NCI-H2107 treated with DMSO at 0.1 percent for 48 hours (cell line): ENCODE measurements at regions not wholly inside any gene's neighbourhood (a gene's known extent, or its start where the extent isn't known, plus 50 kb on each side); places are given as distances from the start of the nearest gene placed in this dataset.

Source experiments
- DNase-seq: peaks from one replicate; lab custom pipeline; 2025; ENCODE audit not compliant: unreplicated experiment; lab: John Stamatoyannopoulos, UW

DNA sequence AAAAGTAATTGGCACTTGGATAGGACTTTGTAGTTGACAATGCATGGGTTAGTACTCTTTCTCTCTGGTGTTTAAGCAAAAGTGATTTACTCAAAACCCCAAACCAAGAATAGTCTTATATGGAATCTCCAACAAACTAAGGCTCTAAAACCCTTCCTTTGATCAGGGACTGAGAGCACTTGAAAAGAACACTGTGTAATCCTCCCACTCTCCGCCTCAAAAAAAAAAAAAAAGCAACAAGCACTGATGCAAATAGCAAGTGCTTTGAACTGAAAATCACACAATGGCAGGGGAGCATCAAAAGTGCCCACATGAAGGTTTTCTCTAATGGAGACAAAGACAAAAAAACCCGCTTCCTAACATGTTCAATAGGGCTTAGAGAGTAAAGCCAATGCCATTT lies 467.9 kb upstream of the AUTS2 start:
- no peak for DNase-seq

DNA sequence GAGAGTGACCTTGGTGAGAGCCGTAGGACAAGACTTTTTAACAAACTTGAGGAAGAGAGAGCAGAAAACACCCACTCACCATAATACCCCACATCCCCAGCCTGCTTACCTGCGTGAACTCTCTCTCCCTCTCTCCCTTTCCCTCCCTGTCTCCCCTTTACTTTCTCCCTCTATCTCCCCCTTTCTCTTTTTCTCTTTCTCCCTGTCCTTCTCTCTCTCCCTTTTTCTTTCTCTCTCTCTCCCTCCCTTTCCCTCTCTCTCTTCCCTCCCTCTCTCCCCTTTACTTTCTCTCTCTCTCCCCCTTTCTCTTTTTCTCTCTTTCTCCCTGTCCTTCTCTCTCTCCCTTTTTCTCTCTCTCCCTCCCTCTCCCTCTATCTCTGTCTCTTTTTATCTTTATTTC lies 464.0 kb upstream of the AUTS2 start:
- DNase-seq: no peak

DNA sequence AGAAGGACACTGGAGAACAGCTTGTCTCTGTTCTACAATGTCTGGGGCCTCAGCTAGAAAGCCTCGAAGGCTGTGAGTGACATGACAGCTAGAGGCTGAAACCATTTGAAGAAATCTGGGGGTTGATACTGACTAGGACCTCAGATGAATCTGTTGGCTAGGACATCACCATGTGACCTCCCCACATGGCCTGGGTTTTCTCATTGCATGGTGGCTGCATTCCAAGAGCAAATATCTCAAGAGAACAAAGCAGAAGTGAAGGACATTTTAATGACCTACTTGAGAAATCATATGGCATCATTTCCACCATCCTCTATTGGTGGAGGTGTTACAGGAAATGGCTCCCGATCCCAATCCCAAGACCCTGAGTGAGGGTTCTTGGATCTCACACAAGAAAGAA lies 450.6 kb upstream of the AUTS2 start:
- DNase-seq: no peak

DNA sequence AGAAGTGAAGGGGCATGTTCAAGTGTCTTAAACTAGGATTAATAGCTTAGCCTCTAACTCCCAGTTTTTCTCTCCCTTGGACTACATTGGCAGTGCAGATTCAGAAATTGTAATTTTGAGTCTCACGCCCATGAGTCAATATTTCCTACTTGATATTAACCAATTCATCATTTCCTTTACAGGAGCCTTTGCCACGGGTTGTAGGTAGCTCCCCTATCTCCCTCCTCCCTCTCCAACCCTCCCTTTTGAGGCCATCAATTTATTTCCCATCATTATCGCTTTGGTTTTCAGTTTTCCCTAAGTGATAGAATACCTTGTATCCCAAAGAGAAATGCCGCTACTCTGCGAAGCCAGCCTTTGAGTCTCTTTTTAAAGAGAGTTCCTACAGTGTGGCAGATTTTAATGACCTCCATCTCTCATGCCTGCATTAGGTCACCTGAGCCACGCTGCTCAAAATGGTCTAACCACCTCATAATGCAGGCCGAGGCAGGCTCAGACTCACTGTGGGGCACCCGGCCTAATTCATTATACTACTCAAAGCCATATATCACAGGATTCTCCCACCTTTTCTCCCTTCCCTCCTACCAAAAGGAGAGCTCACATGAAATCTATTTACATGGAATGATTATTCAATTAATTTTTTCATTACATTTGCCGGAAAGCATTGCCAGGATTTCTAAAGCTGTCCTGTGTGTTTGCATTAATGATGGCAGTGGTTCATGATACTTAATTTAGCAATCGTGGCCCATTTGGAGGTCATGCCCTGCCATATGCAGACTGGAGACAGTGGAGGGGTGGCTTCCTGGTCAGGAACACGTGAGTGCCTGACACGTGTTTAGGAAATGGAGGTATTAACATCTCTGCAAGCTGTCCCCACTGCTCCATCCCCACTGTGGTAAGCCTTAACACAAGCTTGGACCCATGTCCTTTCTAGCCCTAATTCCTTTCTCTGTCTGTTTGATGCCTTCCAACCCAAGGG lies 448.2 kb upstream of the AUTS2 start:
- no peak for DNase-seq

DNA sequence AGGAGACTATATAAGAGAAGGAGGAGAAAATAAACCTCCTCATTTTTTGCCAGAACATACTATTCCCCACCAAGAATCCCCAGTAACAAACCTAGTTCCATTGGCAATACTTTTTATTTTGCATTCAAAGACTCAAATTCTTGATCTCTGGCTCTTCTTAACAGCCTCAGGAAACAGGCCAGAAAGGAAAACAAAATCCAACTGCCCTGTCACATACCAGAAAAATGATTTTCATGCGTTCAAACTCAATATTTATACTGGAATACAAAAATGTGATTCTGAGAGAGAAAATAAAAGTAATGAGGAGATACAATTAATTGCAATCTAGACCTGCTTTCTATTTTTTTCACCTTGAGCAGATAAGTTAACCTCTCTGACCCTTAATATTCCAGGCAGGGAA lies 435.9 kb upstream of the AUTS2 start:
- DNase-seq: no peak

DNA sequence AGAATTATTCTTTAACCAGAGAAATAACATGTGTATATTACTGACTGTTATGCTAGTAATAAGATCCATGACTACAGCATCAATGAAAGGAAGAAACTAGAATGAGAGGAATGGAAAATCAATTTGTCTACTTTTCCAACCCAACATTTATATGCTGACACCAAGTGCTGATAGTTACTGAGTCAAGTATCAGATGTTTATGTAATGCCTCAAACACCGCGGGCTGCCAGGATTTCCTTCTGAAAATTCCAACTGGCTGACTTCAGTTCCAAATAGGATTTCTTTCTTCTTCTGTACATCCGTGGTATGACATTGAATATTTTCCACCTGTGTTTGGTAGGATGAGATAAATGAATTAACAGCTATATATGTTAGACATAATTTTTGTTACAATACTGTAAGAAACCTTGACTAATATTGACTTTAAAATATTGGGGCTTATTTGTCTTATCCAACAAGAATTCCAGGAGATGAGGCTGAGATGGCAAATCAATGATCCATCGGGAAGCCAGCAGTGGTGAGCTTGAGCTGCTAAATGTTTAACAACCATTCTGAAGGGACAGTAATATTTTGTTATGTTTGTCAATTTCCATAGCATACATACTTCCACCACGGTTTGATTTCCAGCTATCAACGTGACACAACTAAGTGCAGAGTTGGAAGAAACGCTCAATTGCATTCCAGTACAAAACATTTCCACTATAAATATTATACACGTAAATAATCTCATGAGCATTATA lies 435.2 kb upstream of the AUTS2 start:
- DNase-seq: no peak

DNA sequence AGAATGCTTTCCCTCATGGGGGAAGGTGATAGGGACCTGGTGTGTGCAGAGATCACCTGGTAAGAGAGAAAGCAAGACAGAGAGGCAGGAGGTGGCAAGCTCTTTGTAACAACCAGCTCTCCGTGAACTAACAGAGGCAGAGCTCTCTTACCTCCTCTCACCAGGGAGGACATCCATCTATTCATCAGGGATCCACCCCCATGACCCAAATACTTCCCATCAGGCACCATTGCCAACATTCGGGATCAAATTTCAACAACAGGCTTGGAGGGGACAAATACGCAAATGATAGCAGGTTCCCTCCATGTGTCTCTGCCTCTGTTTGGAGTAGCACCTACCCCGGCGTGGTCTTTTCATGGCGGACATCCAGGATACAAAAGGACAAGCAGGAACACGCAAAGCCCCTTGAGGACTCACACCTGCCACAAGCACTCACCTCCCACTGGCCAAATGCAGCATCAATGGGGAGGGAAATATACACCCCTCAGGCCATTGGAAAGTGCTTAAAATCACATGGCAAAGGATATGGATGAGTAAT lies 431.2 kb upstream of the AUTS2 start:
- peak; percentile 96 for DNase-seq

DNA sequence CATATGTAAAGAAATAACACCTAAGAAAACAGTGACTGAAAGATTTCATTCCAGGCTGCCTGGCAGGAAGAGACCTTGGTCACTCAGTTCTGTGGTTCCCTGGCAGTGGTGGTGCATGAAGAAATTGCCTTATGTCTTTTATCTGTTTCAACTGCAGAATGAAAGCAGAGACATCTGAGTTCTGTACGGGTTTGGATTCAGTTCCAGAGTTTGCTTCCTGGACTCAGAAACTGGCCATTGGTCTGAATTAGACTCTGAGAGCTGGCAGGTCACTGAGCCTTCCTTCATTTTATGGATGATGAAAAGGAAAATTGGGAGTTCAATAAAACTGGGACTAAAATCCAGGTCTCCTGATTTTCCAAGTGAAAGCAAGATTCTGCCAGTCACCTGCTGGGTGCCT lies 428.9 kb upstream of the AUTS2 start:
- DNase-seq: no peak

DNA sequence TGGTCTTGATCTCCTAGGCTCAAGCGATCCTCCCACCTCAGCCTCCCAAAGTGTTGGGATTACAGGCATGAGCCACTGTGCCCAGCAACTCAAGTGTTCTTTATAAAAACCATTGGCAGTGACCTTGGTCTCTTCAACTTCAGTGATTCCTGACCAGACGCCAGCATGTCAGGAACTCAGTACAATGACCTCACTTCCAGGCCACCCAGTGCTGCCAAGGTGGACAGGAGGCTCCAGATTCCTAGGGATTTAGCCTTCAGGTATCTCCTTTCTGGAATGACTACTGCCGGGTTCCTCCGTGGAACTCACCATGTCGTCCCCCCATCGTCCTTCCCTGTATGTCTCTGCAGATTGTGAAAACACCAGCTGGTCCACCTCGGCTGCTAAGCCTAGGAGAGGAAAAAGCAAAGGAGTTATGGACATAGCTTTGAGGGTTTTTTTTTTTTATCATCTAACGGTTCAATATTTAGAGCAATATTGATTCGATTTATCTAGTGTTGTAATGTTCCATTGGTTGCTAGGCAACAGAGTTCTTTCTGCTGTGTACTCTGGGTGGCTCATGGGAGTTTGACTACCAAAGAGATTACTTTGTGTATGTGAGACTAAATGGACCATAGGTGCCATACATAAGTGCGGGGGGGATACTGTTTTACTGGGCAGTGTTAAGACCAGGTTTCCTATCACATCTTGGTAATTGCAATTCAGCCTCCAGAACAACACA lies 425.8 kb upstream of the AUTS2 start:
- no peak for DNase-seq

DNA sequence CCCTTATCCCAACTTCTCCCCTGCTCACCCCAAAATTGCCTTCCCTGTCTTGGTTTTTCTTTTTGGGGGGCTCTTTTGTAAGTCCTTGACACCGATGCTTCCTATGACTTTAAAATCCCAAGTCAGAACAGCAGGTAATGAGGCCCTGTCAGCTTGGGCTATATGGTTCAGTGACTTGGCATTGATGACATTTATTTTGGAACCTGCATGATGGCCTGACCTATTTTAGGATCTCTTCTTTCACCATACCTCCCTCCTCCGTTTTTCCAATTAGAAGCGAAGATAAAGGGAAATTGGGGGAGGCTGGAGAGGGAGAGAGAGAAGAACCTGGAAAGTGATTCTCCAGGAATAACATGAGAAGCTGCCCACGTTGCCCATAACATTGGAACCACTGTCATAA lies 424.9 kb upstream of the AUTS2 start:
- DNase-seq: no peak

DNA sequence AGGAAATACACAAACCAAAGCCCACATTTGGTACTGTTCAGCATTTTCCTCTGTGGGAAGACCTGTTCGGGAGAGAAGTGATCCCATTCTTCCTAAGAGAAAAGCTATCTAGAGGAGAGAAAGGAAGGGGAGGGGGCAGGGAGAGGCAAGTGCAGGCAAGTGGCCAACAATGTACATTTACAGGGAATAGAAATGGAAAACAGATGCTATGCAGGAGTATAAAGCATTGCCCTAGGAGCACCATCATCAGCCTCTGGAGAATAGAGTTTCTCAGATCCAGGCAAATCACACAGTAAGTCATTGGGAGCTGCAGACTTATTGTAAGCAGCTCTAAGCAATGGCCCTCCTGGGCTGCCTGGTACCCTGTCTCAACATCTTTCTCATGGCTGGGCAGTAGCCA lies 424.4 kb upstream of the AUTS2 start:
- no peak for DNase-seq

DNA sequence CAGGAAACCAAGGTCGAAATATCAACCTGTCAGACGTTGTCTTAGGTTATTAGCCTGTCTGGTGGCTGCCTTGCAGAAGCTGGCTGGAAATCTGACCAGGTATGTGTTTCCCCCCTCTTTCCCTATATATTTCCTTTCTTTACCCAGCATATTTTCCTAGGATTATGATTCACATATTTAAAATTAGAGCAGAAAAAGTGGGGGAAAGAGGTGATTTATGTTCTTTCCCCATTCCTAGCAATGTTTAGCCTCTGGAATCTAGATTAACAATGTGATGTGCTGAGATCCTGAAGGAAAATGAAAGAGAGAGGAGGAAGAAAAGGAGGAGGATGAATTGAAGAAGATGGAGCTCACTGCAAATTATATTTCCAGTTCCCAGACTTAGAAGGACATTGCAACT lies 421.4 kb upstream of the AUTS2 start:
- DNase-seq: no peak

DNA sequence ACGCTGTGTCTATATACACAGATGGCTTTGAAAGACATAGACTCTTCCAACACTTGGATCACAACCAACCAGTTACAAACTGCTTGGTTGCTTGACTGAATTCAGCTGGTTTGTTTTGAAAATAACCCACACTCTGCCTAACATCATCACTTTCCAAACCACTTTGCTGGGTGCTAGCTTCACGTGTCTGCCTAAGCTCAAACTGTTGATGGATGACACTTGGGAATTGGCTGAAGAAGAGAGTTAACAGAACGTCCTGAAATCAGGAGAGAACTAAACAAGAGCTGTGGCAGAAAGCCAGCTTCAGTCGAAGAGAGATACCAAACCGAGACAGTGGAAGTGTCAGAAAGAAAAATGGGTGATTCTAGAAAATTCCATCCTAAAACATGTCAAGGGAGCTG lies 420.8 kb upstream of the AUTS2 start:
- no peak for DNase-seq

DNA sequence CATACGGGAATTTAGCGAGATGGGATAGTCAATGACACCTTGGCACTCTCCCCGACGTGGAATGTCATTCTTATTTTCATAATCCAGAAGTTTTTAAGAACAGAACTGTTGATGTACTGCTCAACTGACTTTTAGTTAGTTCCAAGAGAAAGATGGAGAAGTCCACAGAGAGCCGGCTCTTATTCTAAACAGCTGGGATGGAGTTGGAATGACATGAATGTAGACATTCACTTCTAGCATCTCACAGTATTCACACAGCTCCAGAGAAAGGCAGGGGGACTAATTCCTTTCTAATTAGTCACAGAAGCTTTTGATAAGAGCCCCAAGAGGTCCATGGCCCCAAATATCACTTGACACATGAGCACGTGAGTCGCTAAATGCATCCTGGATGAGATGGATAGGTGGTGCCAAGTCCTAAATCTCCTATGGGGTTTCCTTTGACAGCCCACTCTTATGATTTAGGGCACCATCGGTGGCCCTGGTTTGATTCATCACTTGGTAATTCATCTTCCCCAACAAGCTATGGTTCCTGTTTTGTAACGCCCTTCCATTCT lies 420.3 kb upstream of the AUTS2 start:
- DNase-seq: no peak

DNA sequence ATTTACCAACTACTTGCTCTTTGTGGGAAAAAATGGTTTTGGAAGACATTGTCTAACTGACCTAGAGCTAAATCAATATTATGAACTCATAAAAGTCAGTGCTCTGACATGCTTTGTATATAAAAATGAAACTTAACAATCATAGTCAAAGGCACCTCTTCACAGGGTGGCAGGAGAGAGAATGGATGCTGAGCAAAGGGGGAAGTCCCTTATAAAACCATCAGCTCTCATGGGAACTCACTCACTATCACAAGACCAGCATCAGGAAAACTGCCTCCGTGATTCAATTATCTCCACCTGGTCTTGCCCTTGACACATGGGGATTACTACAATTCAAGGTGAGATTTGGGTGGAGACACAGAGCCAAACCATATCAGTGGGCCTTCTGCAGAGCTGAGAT lies 417.6 kb upstream of the AUTS2 start:
- DNase-seq: no peak

DNA sequence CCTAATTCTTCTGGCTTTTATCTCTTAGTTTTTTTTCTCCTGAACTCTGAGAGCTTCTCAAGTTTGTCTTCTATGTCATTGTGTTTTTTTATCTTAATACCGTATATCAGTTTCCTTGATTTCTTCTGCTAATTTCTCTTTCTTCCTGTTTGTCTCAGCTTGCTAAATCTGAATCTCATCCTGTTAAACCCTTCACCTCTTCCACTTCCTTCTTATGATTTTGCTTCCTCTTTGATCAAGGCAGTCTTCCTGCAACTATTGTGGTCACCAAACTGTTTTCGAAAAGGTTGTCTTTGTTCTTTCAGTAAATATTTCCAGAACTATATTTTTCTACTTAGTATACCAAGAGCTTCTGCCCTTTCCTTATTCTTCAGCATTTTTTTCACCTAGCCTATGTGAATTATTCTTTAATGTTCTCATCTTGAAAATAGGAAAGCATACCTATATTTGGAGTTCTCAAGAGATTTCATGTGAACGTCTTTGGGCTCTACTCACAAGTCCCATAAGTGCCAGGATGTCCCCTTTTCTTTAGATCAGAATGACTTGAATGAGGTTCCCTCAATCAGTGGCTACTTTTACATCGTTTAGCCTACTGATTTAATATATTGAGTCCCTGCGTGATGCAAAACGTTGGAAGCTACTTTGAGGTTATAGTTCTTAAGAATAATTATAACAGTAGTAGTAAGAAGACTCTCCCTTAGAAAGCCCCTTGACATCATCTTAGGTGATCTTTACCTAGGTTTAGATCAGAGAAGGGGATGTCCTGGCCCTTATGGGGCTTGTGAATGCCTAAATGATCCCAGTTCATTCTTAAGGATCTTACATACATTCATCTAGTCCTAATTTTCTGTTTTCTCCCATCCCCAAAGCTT lies 415.4 kb upstream of the AUTS2 start:
- DNase-seq: no peak

DNA sequence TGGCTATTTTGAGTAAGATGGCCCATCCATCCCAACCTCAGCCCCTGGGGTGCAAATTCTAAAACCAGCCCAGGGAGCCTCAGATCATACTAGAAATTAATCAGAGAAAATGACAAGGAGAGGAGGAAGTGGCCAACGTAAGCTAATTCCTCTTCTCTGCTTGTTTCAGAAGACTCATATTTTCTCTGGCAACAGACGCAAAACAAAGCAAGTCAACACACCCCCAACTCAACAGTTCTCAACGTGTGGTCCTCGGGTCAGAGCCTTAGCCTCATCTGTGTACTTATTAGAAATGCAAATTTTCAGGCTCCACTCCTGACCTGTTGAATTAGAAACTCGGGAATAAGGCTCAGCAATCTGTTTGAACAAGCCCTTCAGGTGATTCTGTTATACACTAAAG lies 413.9 kb upstream of the AUTS2 start:
- no peak for DNase-seq

DNA sequence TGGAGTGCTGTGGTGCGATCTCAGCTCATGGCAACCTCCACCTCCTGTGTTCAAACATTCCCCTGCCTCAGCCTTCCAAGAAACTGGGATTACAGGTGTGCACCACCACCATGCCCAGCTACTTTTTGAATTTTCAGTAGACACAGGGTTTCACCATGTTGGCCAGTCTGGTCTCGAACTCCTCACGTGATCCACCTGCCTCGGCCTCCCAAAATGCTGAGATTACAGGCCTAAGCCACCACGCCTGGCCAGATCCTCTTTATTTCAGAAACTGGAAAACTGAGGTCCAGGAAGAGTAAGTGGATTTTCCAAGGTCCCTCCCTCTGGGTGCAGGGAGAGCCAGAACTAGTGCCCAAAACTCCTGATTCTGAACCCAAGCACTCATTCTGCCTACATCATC lies 413.1 kb upstream of the AUTS2 start:
- DNase-seq: no peak

DNA sequence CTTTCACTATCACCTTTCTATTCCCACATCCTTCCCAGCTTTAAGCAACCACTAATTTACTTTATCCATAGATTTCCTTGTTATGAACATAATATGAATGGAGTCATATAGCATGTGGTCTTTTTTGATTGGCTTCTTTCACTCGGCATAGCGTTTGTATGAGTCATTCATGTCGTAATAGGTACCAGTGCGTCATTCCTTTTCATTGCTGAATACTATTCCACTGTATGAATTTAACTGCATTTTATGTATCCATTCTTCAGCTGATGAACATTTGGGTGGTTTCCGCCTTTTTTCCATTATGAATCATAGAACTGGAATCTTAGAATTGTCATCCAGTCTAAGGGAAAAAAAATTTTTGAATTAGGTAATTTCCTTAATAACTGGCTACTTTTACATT lies 411.3 kb upstream of the AUTS2 start:
- DNase-seq: no peak

DNA sequence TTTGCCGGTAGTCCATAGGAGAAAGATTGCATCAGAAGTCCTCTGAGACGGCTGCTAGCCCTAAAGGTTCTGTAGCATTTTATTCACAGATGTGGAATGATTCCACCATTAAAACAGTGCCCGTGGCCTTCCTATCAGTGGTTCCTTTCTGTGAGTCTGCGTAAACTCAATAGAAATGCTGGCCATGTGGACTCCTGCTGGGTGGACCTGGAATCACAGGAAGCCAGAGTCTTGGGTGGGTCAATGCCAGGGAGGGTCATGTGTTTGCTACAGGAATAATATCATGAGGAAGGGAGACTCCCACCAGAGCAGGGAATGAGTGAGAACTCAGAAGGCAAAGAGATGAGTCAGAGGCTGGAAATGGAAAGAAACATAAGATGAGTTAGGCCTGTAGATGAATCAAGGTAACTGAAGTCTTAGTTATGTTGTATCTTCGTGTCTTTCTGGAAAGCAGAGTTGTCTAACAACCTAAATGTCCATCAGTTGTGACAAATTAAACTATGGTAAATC lies 410.4 kb upstream of the AUTS2 start:
- DNase-seq: no peak
